CD14-positive monocyte (primary cell): ENCODE measurements at regions not wholly inside any gene's neighbourhood (a gene's known extent, or its start where the extent isn't known, plus 50 kb on each side); places are given as distances from the start of the nearest gene placed in this dataset.
A peak's percentile ranks its signal among the peaks of the same experiment; 100 is the strongest.
"Not testable (repeated sequence)": the region's sequence is repeated elsewhere in the genome, so short reads cannot be mapped to it uniquely, and the experiment has no call there.

Experiments used
- DNase-seq, 3 donors: peaks; one replicate each; pipeline ENCODE4 v3.0.0-alpha.2; 2011 to 2022
- H2AFZ ChIP-seq: 2 replicates; pipeline ENCODE4 v1.6.0; 2012; ENCODE audit warnings: mild to moderate bottlenecking, low read depth, low read length, inconsistent platforms; ENCODE audit not compliant: insufficient read depth, poor library complexity, severe bottlenecking
- H3K27ac ChIP-seq, 2 donors: 1 replicate in 1 of 2; 2 replicates in 1 of 2; pipeline ENCODE4 v1.5.1; 2012 to 2013; ENCODE audit warnings: low read length in 2 of 2, control low read depth in 1 of 2, inconsistent platforms in 1 of 2, low read depth in 1 of 2, mild to moderate bottlenecking in 1 of 2
- H3K27me3 ChIP-seq, 2 donors: one replicate each; pipeline versions ENCODE4 v1.6.0 to v1.6.1; 2011 to 2013; ENCODE audit warnings: low read length in 2 of 2; ENCODE audit not compliant: control insufficient read depth in 2 of 2, insufficient read depth in 2 of 2
- H3K36me3 ChIP-seq, 2 donors: replicated peaks in 1 of 2; 1 replicate in 1 of 2; 2 replicates in 1 of 2; pipeline versions ENCODE4 v1.5.1 to v1.6.1; 2012 to 2013; ENCODE audit warnings: low read length in 2 of 2, control low read depth in 1 of 2, inconsistent platforms in 1 of 2, mild to moderate bottlenecking in 1 of 2; ENCODE audit not compliant: insufficient read depth in 2 of 2, control insufficient read depth in 1 of 2
- H3K4me1 ChIP-seq, 2 donors: 1 replicate in 1 of 2; 2 replicates in 1 of 2; pipeline versions ENCODE4 v1.5.1 to v1.6.1; 2012 to 2013; ENCODE audit warnings: low read length in 2 of 2, control low read depth in 1 of 2, inconsistent platforms in 1 of 2, mild to moderate bottlenecking in 1 of 2, moderate library complexity in 1 of 2; ENCODE audit not compliant: insufficient read depth in 2 of 2, control insufficient read depth in 1 of 2
- H3K4me2 ChIP-seq: replicated peaks from 2 replicates; pipeline ENCODE3; 2012; ENCODE audit warnings: low read length, moderate library complexity, mild to moderate bottlenecking; ENCODE audit not compliant: poor library complexity, severe bottlenecking; ENCODE audit errors: extremely low read depth
- H3K4me3 ChIP-seq, 3 experiments: fragments of 200-600 bp in 1 of 3; sonication (generic) in 1 of 3; replicated peaks in 1 of 3; 1 replicate in 2 of 3; 2 replicates in 1 of 3; pipeline ENCODE4 v1.5.1; 2011 to 2013; ENCODE audit warnings: low read length in 3 of 3, mild to moderate bottlenecking in 3 of 3, control low read depth in 2 of 3, low read depth in 2 of 3, inconsistent platforms in 1 of 3, moderate library complexity in 1 of 3
- H3K79me2 ChIP-seq: 2 replicates; pipeline ENCODE4 v1.6.0; 2012; ENCODE audit warnings: mild to moderate bottlenecking, control low read depth, inconsistent platforms, low read length, moderate library complexity; ENCODE audit not compliant: insufficient read depth
- H3K9ac ChIP-seq: 2 replicates; pipeline ENCODE4 v1.6.0; 2017; ENCODE audit warnings: low read length, mild to moderate bottlenecking; ENCODE audit not compliant: insufficient read depth, poor library complexity, severe bottlenecking
- H3K9me3 ChIP-seq, 2 donors: replicated peaks in 1 of 2; 1 replicate in 1 of 2; 2 replicates in 1 of 2; pipeline versions ENCODE4 v1.5.1 to v1.6.1; 2012 to 2013; ENCODE audit warnings: low read length in 2 of 2, control low read depth in 1 of 2; ENCODE audit not compliant: control insufficient read depth in 1 of 2, insufficient read depth in 1 of 2
- H4K20me1 ChIP-seq: 2 replicates; pipeline ENCODE4 v1.6.0; 2012; ENCODE audit warnings: mild to moderate bottlenecking, low read length, control low read depth, moderate library complexity; ENCODE audit not compliant: insufficient read depth
- H3K27ac Mint-ChIP-seq, 7 donors: one replicate each; pipeline ENCODE4 v1.8.0; 2020; ENCODE audit warnings: mild to moderate bottlenecking in 7 of 7, mixed read lengths in 7 of 7, moderate library complexity in 6 of 7, inconsistent platforms in 2 of 7
- H3K27me3 Mint-ChIP-seq, 3 donors: one replicate each; pipeline ENCODE4 v1.8.0; 2021 to 2022; ENCODE audit warnings: low read depth in 3 of 3, mild to moderate bottlenecking in 3 of 3, mixed read lengths in 3 of 3, moderate library complexity in 3 of 3, inconsistent platforms in 1 of 3
- H3K36me3 Mint-ChIP-seq, 2 donors: one replicate each; pipeline ENCODE4 v1.8.0; 2020; ENCODE audit warnings: mixed read lengths in 2 of 2, inconsistent platforms in 1 of 2, mild to moderate bottlenecking in 1 of 2
- H3K4me1 Mint-ChIP-seq: one replicate; pipeline ENCODE4 v1.8.0; 2020; ENCODE audit warnings: mild to moderate bottlenecking, mixed read lengths
- H3K4me3 Mint-ChIP-seq, 2 donors: one replicate each; pipeline ENCODE4 v1.8.0; 2020; ENCODE audit warnings: mild to moderate bottlenecking in 2 of 2, mixed read lengths in 2 of 2, moderate library complexity in 1 of 2
- H3K9me3 Mint-ChIP-seq, 7 donors: one replicate each; pipeline ENCODE4 v1.8.0; 2020 to 2022; ENCODE audit warnings: mixed read lengths in 7 of 7, mild to moderate bottlenecking in 6 of 7, moderate library complexity in 6 of 7, inconsistent platforms in 2 of 7
- WGBS: methylation state at CpG from one replicate; pipeline ENCODE4 v1.1.5; 2013; ENCODE audit warnings: missing lambda C conversion rate; ENCODE audit not compliant: insufficient coverage; 5-methylcytosine and 5-hydroxymethylcytosine counted together
- intact Hi-C, 2 donors: fragments of 100-400 bp; cut with micrococcal nuclease; formaldehyde crosslinking; loops; one replicate each; pipeline versions ENCODE4 v1.15.0 to v1.15.1; 2023
- TF ChIP-seq, protein P1 (sequence below): fragments of 200-600 bp; IDR thresholded peaks from one replicate; pipeline ENCODE4 v1.8.0; 2022; ENCODE audit warnings: antibody characterized with exemption, mild to moderate bottlenecking

DNA sequence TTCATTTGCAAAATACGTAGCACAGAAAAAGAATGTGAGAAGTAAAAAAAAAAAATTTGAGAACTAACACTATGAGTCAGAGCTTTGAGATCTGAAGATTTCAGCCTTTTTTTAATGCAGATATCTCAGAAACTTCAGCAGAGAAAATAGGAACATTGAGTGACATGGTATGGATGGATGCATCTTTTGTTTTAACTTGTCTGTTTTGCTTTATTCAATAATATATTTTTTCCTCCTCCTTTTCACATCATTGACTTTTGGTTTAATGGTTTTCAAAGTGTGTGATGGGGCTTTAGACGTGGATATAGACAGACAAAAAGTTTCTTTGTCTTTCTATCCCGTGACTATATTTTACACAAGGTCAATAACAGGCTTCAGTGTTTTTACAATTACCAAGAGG is 426.7 kb upstream of the FRG2C start:
- intact Hi-C loops, result no loop called here
- H3K4me1 Mint-ChIP-seq, result peaks cover 13% of the 10 kb centered on the region
- no peaks in the 10 kb centered on the region for H3K36me3 ChIP-seq
- peaks cover 0 to 7% (median 4%) of the 10 kb centered on the region in 7 donors for H3K9me3 Mint-ChIP-seq
- H4K20me1 ChIP-seq, result no peaks in the 10 kb centered on the region
- H3K27me3 Mint-ChIP-seq, result peaks cover 0 to 3% (median 1%) of the 10 kb centered on the region in 3 donors
- no peak overlapping the region for H2AFZ ChIP-seq
- H3K4me1 ChIP-seq, result peaks cover 12 to 13% of the 10 kb centered on the region in 2 donors
- H3K27ac ChIP-seq, result no peak overlapping the region
- H3K4me2 ChIP-seq, result no peak overlapping the region
- H3K4me3 Mint-ChIP-seq, result no peak overlapping the region
- no peak overlapping the region for H3K4me3 ChIP-seq
- no CpG with 5 or more reads among the region's 3 CpGs for WGBS
- no peaks in the 10 kb centered on the region for H3K79me2 ChIP-seq
- no peak overlapping the region for H3K27ac Mint-ChIP-seq
- TF ChIP-seq, protein P1, sequence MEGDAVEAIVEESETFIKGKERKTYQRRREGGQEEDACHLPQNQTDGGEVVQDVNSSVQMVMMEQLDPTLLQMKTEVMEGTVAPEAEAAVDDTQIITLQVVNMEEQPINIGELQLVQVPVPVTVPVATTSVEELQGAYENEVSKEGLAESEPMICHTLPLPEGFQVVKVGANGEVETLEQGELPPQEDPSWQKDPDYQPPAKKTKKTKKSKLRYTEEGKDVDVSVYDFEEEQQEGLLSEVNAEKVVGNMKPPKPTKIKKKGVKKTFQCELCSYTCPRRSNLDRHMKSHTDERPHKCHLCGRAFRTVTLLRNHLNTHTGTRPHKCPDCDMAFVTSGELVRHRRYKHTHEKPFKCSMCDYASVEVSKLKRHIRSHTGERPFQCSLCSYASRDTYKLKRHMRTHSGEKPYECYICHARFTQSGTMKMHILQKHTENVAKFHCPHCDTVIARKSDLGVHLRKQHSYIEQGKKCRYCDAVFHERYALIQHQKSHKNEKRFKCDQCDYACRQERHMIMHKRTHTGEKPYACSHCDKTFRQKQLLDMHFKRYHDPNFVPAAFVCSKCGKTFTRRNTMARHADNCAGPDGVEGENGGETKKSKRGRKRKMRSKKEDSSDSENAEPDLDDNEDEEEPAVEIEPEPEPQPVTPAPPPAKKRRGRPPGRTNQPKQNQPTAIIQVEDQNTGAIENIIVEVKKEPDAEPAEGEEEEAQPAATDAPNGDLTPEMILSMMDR, result no peak
- no peaks in the 10 kb centered on the region for H3K27me3 ChIP-seq
- H3K36me3 Mint-ChIP-seq, result no peaks in the 10 kb centered on the region
- no peak for DNase-seq
- no peak overlapping the region for H3K9ac ChIP-seq
- H3K9me3 ChIP-seq, result no peaks in the 10 kb centered on the region

DNA sequence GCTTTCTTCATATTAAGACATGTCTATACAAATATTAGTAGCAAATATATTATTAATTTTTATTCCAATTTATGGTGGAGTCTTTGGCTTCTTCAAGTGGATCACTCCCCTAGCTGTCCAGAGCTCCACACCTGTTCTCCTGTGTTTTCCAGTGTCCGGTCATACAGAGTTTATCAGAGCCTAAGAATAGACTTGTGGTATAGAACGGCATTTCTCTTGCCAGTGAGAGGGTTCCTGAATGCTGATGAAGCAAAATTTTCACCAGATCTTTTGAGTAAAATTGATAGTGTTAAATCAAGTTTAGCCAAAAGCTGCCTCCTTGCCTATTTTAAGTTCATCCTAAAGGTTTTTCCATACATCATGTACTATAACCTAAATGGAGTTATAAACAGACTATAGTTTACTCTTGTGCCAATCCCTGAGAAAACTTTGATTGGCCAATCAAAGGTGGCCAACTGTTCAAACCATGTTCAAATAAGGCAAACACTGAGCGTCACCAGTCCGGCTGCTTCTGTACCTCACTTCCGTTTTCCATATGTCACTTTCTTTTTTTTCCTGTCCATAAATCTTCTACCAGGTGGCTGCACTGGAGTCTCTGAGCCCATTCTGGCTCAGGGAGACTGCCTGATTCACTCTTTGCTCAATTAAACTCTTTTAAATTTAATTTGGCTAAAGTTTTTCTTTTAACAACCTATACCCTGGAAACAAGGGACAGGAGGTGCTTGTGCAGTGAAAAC is 422.7 kb upstream of the FRG2C start:
- WGBS, result 18% methylated on average over 5 of the region's 5 CpGs
- H3K36me3 ChIP-seq, H3K9me3 Mint-ChIP-seq, intact Hi-C loops, H3K9me3 ChIP-seq, H3K79me2 ChIP-seq, H3K27me3 Mint-ChIP-seq, H3K36me3 Mint-ChIP-seq, H4K20me1 ChIP-seq, H3K27me3 ChIP-seq: not testable (repeated sequence)
- Histone ChIP-seq H3K27ac (peak overlapping the region in 1 of 2 donors; percentile 59), H3K4me2 (peak overlapping the region; percentile 48), H3K4me1 (peaks cover 13 to 16% of the 10 kb centered on the region in 2 donors), H2AFZ (peak overlapping the region; percentile 44), H3K9ac (peak overlapping the region; percentile 49), H3K4me3 (peak overlapping the region in 2 of 3 experiments; percentile 38 to 61)
- Mint-ChIP-seq H3K4me1 (peaks cover 20% of the 10 kb centered on the region), H3K4me3 (peak overlapping the region; percentile 44 to 85), H3K27ac (peak overlapping the region in 5 of 7 donors; percentile 7 to 80 (median 73))
- DNase-seq, result peak in 1 of 3 donors; percentile 17
